LNCaP clone FGC (cell line): ENCODE measurements at regions not wholly inside any gene's neighbourhood (a gene's known extent, or its start where the extent isn't known, plus 50 kb on each side); places are given as distances from the start of the nearest gene placed in this dataset.

Experiments used
- DNase-seq: peaks from one replicate; pipeline ENCODE4 v3.0.0-alpha.2; 2011; ENCODE audit warnings: low read depth
- H3K4me3 ChIP-seq: 2 replicates; pipeline ENCODE4 v1.5.1; 2011; ENCODE audit warnings: mild to moderate bottlenecking, low read depth, low read length, control low read depth
- CTCF ChIP-seq: IDR thresholded peaks from 2 replicates; pipeline ENCODE4 v1.5.1; 2012; ENCODE audit warnings: mild to moderate bottlenecking; ENCODE audit not compliant: control insufficient read depth, insufficient read depth; ENCODE audit errors: extremely low read depth

GRCh38 chr6:93624408-93624807 lies 205.0 kb upstream of the EPHA7 start:
- H3K4me3 ChIP-seq, result no peak overlapping the region
- DNase-seq, result peak; percentile 7
- no peak for TF ChIP-seq CTCF

- DNase-seq, result no peak
Measured at GRCh38 chr6:93621442-93621841, 202.1 kb upstream of the EPHA7 start.

GRCh38 chr6:93604951-93605350 lies 185.6 kb upstream of the EPHA7 start:
- no peak for TF ChIP-seq CTCF
- no peak overlapping the region for H3K4me3 ChIP-seq
- DNase-seq, result no peak

More at GRCh38 chr6:93621442-93621841, 202.1 kb upstream of the EPHA7 start:
- H3K4me3 ChIP-seq, result no peak overlapping the region
- TF ChIP-seq CTCF, result no peak

GRCh38 chr6:93592417-93592816 lies 173.1 kb upstream of the EPHA7 start:
- no peak for DNase-seq
- no peak overlapping the region for H3K4me3 ChIP-seq
- no peak for TF ChIP-seq CTCF

- TF ChIP-seq CTCF, result no peak
- DNase-seq, result no peak
- H3K4me3 ChIP-seq, result no peak overlapping the region
Measured at GRCh38 chr6:93586306-93586705, 166.9 kb upstream of the EPHA7 start.

- no peak for TF ChIP-seq CTCF
- DNase-seq, result no peak
- no peak overlapping the region for H3K4me3 ChIP-seq
Measured at GRCh38 chr6:93584300-93584699, 164.9 kb upstream of the EPHA7 start.

GRCh38 chr6:93581371-93581770 lies 162.0 kb upstream of the EPHA7 start:
- no peak for DNase-seq
- H3K4me3 ChIP-seq, result no peak overlapping the region
- TF ChIP-seq CTCF, result no peak
